ENCODE measurements at regions not wholly inside any gene's neighbourhood (a gene's known extent, or its start where the extent isn't known, plus 50 kb on each side); places are given as distances from the start of the nearest gene placed in this dataset.
"Not testable (repeated sequence)": the region's sequence is repeated elsewhere in the genome, so short reads cannot be mapped to it uniquely, and the experiment has no call there.

GRCh38 chr14:105969026-105969425 lies 442.6 kb downstream of the TMEM121 start:
- DNase-seq (ENCODE audit: low spot score) = not testable (repeated sequence)

GRCh38 chr14:105970821-105971220 lies 444.4 kb downstream of the TMEM121 start:
- DNase-seq (ENCODE audit: low spot score) = not testable (repeated sequence)

DNA sequence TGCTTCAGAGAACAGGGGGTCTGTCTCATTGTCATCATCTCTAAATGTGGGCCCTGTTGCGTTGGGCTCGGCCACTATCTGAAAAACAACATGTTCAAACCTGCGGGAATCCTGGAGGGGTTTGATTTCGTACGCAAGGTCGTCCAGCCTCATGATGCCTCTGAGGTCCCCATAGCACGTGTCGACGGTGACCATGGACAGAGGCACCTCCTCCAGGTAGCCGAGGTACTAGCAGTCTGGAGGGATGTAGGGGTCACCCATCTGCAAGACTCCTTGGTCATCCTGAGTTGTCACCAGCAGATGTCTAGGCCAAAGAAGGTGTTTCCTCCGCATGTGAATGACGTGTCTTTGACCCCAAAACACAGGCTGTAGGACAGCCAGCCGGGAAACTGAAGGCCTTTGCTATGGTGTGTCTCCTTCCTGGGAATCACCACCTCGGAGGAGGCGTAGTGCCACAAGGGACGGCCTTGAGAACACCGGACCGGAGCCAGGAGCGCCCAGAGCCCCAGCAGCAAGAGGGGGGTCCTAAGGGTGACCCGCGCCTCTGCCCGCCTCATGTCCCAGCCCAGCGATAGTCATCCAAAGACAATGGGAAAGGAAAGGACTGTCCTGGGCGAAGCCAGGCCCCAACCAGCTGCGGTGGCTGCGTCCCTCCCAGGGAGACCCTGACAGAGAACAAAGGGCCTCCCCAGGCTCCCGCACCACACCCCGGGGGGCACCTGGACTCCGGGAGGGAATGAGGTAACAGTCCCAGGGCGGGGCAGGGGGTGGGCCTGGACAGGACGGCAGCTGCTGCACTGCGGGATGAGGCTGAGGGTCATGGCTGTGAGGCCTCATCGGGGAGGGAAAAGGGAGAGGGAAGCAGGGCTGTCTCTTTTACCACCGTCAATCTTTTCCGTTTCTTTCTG lies 445.5 kb downstream of the TMEM121 start:
- no peak for DNase-seq (ENCODE audit: low spot score)

DNA sequence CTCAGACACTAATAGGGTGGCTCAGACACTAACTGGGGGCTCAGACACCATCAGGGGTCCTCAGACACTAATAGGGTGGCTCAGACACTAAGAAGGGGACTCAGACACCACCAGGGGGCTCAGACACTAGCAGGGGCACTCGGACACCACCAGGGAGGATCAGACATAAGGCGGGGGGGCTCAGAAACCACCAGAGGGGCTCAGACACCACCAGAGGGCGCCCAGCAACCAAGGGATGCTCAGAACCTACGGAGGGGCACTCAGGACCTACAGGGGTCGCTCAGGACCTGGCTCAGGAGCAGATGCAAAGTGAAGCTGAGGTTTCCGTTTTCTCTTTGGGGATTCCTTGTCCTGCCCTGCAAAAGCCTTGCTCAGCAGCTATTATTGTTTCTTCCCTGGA lies 448.5 kb downstream of the TMEM121 start:
- DNase-seq (ENCODE audit: low spot score) = peak; percentile 41

DNA sequence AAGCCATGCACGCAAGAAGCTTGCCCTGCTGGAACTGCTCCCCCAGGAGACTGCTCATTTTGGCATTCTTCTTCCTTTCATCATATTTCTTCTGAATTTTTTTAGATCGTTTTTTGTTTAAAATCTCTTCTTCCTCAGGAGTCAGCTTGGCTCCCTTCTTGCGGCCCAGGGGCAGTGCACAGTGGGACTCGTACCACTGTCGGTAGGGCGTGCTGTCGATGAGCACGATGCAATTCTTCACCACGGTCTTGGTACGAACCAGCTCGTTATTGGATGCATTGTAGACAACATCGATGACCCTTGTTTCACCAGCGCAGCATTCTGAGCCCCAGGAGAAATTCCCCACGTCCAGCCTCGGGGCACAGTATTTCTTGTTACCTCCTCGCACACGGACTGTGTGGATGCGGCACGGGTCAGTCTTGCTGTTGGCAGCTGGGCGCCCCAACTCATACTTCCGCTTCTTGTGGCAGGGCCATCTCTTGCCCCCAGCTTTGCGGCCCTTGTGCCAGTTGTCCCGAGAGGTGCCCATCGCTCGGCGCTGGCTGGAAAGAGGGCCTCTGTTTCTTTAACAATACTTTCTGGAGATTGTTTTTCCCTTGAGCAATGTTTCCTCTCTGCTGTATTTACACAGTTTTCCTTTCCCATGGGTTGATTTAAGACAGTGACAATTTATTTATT lies 452.4 kb downstream of the TMEM121 start:
- no peak for DNase-seq (ENCODE audit: low spot score)

GRCh38 chr14:105979446-105979845 lies 453.1 kb downstream of the TMEM121 start:
- DNase-seq (ENCODE audit: low spot score) = no peak

DNA sequence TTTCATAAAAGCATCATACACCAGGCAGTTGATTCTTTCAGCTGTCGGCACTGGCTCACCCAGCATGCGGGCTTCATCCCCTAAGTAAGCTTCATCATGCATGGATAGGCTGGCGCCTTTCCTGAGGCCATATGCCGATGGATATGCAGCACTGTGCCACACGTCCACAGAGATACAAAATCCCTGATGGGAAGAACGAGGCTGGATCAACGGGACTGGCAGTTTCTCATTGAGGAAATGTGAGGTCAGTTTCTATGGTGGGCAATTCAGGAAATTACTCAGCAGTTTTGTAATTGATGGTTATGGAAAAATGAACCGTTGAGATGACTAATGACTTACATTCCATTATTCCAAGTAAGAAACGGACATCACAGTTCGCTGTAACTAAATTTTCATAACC lies 453.8 kb downstream of the TMEM121 start:
- no peak for DNase-seq (ENCODE audit: low spot score)

DNA sequence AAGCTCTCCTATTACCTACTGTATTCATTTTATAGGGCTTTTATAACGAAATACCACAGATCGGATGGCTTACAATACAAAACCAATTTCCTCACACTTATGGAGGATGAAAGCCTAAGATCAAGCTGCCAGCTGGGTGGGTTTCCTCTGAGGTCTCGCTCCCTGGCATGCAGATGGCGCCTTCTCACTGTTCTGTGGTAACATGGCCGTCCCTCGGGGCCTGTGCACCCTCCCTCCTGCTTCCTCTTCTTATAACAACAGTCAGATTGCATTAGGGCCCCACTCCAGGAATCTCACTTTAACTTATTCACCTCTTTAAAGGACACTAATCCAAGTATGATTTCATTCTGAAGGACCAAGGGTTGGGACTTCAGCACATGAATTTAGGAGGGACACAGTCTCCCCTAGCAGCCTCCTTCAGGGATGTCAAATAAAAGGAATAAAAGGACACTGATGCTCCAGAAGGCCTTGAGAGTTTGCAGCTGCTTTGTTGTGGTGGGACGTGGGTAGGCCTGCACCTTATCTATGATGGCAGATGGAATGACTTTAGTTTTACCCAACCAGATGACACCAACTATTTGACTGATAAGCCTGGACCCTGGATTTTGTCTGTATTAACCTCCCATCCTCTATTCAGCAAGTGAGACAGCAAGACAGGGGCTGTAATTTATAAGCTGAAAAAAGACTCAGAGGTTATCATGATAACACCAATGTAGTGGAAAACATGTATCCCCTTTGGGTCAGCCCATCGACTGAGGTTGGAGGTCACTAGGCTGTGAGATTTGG lies 455.3 kb downstream of the TMEM121 start:
- DNase-seq (ENCODE audit: low spot score) = peak; percentile 57

DNA sequence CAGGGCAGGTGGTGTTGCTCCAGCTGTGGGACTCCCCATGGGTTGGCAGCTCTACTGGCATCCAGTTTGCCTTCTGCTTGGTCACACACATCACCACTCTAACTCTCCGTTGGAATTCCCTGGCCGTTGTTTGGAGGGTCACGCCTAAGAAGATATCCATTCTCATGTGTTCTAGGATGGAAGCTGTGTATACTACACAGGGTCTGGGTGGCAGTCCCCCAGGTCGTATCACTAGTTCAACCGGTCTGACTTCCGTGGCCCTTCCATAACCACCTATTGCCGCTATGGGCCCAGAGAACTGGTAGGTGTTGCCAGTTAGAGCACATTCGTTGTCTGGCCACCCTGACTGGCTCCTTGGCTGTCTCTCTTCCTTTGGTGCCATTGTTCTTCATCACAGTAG lies 456.3 kb downstream of the TMEM121 start:
- DNase-seq (ENCODE audit: low spot score) = no peak

GRCh38 chr14:105986894-105987284 lies 460.5 kb downstream of the TMEM121 start:
- DNase-seq (ENCODE audit: low spot score) = no peak

- no peak for DNase-seq (ENCODE audit: low spot score)
Measured at GRCh38 chr14:105987563-105987962, 461.2 kb downstream of the TMEM121 start.

DNA sequence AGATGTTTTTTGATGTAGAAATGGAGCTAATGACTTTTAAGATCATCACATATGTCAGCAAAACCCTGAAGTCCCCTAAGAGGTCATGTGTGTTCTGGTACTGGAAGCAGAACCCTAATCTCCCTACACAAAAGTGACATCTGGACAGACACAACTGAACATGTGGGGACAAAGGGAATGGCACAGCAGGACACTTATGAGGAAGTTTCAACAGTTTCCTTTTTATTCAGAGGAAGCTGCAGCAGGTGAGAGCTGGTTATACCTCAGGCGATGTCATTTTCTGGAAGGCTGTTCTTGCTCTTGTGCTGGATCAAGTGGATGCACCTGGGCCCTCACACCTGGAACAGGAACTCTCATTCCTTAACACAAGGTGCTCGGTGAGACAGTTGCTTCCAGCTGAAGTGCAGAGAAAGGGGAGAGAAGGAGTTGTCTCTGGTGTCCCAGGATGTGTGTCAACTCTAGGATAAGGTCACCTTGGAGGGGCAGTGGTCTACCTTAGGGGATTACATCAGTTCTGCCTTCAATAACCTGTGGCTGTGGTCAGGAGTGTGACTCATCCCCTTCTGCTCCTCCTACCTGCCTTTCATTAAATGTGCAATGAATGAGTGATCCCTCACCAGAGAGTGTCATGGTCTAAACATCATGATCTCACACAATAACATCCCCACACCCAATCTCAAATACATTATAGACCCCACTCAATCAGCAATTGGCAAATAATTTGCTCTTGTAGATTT lies 463.4 kb downstream of the TMEM121 start:
- DNase-seq (ENCODE audit: low spot score) = no peak

- not testable (repeated sequence) for DNase-seq (ENCODE audit: low spot score)
Measured at GRCh38 chr14:105991677-105992076, 465.3 kb downstream of the TMEM121 start.

DNA sequence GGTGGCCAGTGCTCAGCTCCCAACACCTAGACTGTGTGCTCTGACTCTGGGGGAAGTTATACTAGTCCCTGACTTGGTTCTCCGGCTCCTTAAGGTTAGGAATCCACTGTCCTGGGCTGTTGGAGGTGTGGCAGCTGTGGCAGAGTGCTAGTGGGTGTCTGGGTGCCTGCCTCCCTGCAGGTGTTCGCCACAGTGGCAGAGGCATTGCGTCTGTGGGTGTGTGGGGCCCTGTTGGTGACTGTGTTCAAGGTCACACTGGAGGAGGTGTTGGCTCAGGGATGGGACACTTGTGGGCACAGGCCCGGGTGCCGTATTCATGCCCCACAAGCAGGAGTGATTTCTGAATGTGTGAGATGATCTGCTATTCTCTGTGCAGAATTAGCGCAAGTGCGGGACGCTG lies 467.4 kb downstream of the TMEM121 start:
- DNase-seq (ENCODE audit: low spot score) = no peak

- DNase-seq (ENCODE audit: low spot score) = not testable (repeated sequence)
Measured at GRCh38 chr14:105995011-105995710, 468.8 kb downstream of the TMEM121 start.

- not testable (repeated sequence) for DNase-seq (ENCODE audit: low spot score)
Measured at GRCh38 chr14:105998597-105998996, 472.2 kb downstream of the TMEM121 start.

DNA sequence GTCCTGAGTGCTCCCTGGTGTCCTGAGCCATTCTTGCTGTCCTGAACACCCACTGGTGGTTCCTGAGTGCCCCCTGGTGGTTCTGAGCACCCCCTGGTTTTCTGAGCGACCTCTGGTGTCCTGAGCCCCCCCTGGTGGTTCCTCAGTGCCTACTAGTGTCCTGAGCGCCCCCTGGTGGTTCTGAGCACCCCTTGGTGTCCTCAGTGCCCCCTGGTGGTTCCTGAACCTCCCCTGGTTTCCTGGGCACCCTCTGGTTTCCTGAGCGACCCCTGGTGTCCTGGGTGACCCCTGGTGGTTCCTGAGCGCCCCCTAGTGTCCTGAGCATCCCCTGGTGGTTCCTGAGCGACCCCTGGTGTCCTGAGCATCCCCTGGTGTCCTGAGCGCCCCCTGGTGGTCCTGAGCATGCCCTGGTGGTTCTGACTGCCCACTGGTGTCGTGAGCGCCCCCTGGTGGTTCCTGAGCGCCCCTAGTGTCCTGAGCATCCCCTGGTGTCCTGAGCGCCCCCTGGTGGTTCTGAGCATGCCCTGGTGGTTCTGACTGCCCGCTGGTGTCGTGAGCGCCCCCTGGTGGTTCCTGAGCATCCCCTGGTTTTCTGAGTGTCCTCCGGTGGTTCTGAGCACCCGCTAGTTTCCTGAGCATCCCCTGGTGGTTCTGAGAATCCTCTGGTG lies 473.1 kb downstream of the TMEM121 start:
- peak; percentile 88 for DNase-seq (ENCODE audit: low spot score)

GRCh38 chr14:106000029-106000511 lies 473.7 kb downstream of the TMEM121 start:
- DNase-seq (ENCODE audit: low spot score) = peak; percentile 30

- not testable (repeated sequence) for DNase-seq (ENCODE audit: low spot score)
Measured at GRCh38 chr14:106001277-106001676, 474.9 kb downstream of the TMEM121 start.

DNA sequence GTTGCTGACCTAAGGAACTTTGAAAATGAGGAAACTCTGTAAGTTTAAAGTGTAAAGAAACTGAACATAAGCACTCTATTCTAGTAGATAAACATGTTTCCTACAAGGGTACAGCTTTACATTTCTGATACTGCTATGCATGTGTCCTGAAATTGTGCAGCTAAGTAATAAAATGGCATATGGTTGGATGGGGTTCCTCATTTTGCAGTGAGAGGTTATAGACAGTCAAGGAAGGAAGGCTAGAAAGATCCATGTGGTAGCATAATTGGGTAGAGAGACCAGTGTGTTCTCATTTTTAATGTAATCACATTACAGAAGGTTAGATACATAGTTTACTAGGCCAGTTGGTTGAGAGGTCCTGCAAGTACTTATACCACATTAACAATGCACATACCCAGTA lies 477.0 kb downstream of the TMEM121 start:
- DNase-seq (ENCODE audit: low spot score) = no peak
